HCEC 1CT (cell line): ENCODE measurements at regions not wholly inside any gene's neighbourhood (a gene's known extent, or its start where the extent isn't known, plus 50 kb on each side); places are given as distances from the start of the nearest gene placed in this dataset.

ENCODE experiments used
- DNase-seq: peaks from one replicate; pipeline ENCODE4 v3.0.0-alpha.2; 2017

GRCh38 chr2:204495381-204495780 is 49.9 kb upstream of the PARD3B start:
- DNase-seq: no peak
